ENCODE measurements at regions not wholly inside any gene's neighbourhood (a gene's known extent, or its start where the extent isn't known, plus 50 kb on each side); places are given as distances from the start of the nearest gene placed in this dataset.

DNA sequence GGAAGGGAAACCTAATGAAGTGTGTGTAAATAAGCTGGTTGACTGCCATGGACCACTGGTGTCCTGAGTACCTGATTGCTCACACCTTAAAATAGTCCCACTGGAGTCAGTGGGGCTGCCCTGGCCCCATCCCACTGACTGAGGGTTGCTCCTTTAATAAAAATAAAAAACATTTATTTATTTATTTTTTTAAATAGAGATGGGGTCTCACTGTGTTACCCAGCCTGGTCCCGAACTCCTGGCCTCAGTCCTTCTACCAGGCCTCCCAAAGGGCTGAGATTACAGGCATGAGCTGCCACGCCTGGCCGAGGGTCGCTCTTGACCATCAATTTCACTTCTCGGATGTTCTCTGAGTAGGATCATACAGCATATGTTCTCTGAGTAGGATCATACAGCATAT lies 394.2 kb upstream of the IRX2 start:
- DNase-seq (ENCODE audit: low read depth) = no peak

DNA sequence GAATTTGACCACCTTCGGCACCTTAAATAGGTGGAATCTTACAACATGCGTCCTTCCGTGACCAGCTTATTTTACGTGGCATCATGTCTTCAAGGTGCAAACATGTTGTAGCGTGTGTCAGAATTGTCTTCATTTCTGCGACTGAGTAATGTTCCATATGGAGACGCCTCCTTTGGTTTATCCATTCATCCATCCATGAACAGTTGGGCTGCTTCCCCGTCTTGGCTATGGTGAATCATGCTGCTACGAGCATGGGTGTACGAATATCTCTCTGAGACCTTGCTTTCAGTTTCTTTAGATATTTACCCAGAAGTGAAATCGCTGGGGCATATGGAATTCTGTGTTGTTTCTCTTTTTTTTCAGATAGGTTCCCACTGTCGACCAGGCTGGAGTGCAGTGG lies 391.9 kb upstream of the IRX2 start:
- no peak for DNase-seq (ENCODE audit: low read depth)

DNA sequence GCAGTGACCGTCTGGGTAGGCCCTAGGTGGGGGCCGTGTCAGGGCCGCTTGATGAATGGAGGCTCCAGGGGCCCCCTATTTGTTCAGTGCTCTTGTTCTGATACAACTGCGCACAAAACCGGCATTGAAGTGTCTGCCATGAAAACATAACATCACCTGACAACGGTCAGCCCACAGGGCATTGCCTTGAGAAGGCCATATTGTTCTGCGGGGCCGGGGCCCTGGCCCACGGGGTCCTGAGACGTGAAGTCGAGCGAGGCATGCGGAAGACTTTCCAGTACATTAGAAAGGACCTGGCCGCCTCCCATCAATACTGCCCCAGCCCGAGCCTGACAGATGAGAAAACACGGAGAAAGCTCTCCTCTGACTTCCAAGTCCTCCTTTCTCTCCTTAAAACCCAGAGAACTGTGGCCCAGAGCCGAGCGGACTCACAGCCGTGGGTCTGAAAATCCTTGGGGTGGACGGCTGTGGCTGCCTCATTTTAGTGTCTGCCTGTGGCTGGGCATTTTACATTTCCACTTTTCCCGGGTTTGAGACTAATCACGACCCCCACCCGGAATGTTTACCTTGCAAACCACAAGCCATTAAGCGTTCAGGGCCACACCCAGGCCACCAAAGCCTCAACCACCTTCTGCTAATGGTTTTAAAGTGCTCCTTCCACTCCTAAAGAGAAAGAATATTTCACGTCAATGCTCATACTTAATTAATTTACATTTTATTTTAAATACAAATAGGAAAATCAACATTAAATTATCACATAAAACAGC lies 391.0 kb upstream of the IRX2 start:
- no peak for DNase-seq (ENCODE audit: low read depth)

DNA sequence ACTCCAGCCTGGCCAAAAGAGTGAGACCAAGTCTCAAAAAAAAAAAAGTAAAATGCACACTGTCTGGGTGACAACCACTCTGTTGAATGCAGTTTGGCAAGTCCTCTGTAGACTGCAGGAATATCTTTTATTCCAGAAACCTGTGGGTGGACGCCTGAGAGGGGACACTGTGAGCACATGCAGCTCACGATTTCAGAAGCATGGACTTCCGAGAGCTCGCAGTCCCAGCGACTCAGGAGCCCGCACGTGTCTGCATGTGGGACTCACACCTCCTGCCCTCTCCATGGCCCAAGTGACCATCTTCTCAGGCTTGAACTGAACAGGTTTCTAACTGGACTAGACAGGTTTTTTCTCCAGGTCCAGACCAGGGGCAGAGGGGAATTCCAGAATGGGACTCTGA lies 388.6 kb upstream of the IRX2 start:
- no peak for DNase-seq (ENCODE audit: low read depth)

DNA sequence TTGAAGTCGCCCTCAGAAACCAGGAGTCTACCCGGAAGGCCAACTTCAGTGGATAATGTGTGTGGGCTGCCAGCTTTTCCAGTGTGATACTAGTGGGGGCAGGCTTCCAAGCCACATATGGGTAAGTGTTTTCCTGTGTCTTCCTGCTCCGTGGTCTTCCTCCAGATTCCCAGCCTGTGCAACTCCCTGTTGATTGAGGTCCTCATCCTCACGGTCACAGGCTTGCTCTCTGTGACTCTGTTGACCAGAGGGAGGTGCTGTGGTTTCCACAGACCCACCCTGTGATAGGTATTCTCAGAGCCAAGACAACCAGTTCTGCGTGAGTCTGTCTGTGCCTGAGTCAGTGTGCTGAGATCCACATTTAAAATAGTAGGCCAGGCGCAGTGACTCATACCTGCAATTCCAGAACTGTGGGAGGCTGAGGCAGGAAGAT lies 388.0 kb upstream of the IRX2 start:
- DNase-seq (ENCODE audit: low read depth) = no peak

DNA sequence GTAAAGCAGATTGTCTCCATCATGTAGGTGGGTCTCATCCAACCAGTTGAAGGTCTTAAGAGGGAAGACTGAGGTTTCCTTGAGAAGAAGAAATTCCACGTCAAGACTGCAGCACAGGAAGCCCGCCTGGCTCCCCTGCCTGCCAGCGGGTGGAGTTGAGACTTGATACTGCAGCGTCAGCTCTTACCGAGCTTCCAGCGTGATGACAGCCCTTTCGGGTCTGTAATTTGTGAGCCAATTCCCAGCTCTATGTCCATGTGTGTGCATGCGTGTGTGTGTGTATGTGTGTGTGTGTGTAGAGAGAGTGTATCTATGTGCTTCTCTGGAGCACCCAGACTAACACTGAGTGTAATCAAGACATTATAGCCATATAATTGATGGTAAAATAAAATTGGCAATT lies 379.7 kb upstream of the IRX2 start:
- DNase-seq (ENCODE audit: low read depth) = no peak

DNA sequence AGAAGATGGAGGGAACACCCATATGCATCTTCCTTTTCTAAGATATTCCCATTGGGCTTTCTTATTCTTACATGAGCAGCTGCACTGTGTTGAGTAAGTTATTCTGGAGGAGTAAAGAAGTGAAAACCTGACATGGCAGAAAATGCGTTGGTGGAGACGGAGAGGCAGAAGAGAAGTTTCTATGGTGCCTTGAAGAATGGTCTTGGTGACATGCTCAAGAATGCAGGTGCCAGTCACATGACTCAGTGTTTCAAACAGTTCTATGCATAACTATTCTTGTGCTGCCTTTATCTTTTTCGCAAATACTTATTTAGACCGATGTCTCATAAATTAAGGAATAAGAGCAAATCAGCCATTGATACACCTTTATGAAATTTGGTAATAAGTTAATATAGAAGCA lies 377.8 kb upstream of the IRX2 start:
- DNase-seq (ENCODE audit: low read depth) = no peak

DNA sequence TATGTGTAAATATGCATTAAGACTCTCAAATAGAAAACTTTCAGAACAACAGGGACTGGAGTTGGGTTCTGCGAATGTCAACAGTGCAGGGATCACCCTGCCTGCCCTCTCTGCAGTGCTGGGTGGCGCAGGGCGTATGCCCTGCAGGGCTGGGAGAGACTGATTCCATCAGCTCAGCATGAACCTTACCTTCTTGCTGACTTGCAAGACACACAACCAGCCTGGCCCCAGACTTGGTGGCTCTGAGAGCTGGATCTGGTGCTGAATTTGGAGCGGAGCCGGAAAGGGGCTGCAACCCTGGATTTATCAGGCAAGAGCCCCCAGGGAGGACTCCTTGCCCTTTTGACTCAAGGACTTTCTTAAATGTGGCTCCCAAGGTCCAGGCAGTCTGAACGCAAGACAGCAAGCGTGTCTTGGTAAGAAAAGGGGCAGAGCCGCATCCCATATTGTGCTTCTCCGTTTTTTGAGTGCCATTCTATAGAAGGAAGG lies 376.0 kb upstream of the IRX2 start:
- DNase-seq (ENCODE audit: low read depth) = no peak

DNA sequence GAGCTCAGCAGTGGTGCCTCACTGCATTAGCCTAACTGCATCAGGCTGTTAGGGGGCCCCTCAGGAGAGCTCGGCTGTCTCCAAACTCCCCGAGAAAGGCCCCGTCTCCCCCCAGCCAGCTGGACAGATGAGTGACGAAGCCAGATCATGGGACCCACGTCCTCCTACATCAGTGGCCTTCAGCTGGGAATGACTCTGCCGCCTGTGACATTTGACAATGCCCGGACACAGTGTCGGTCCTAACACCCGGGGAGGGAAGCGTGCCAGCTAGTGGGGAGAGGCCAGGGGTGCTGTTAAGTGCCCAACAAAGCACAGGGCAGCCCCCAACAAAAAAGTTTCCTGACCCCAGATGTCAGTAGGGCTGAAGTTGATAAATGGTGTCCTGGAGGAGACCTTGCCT lies 375.2 kb upstream of the IRX2 start:
- DNase-seq (ENCODE audit: low read depth) = no peak

DNA sequence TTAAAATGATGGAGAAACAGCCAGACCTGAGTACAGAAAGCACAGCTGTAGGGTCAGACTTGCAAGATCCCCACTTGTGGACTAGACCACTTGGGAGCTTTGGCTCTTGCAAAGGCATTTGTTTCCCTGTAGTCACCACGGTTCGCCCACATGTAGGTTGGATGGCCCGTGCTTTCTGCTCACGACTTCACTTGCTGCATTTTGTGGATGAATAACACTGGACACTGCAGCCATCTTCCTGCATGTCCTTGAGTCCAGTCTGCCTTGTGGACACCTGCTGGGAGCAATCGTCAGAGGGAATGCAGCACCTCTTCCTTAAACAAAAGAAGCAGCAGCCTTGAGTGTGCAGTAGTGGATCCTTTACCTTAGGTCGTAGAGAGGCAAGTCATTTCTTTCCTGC lies 372.9 kb upstream of the IRX2 start:
- DNase-seq (ENCODE audit: low read depth) = no peak

DNA sequence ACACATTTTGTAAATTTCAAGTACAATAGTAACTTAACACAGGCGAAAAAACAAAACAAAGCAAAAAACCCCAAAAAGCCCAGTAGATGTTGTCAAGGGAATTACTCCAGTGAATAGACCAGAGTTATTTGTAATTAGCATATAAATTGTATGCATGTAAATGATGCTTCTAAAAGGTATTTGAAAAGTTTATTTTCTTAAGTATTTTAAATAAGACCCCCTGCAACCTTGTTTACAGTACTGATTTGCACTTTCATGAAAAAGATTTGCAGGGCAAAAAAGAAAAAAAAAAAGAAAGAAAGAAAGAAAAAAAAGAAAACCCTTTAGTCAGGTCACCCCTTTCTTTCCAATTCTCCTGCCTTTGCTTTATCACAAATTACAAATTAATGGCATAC lies 372.3 kb upstream of the IRX2 start:
- no peak for DNase-seq (ENCODE audit: low read depth)

DNA sequence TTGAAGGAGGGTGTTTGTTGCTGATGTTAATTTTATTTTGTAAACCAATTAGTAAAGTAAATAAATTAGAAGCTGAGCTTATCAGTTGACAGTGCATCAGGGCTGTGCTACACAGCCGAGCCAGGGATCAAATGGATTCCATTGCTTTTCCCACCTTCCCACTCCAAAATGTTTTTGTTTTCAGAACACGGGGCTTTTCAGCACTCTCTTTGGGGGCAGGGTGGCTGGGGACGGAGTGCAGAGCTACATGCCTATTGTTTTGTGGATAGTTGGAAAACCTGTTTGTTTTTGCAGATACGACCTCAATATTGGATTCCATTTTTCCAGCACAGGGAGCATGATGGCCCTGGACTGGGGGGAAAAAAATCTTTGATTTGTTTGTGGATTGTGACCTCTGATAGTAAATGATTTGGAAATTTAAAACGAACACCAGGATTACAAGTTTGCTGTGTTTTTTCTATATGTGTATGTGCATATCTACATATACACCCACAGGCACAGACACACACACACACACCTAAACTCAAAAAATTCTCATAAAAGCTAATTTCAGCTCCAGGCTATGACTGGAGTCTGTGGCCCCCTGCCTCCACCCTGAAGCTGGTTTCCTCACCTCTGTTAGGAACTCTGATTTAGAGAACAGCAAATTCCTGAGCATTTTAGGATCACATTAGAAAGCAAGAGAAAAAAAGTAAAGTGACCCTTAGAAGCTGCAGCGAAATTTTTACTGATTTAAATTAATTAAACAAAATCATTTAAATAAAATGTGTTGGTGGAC lies 371.7 kb upstream of the IRX2 start:
- DNase-seq (ENCODE audit: low read depth) = no peak

DNA sequence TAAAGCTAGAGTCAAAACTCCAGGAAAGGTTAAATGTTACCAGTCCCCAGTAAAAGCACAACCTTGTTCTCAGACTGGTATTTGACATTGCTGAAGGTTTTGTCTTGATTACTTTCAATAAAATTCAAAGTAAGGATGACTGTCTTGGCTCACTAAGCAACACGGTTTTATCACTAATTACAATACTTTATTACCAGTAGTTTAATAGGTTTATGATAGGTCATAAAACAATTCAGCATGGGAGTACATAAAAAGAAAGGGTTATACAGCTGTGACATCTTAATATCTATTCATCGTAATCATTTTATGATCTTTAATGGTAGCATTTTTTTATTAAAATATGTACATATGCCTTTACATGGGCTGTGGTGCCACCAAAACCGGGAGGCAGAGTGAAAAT lies 370.7 kb upstream of the IRX2 start:
- no peak for DNase-seq (ENCODE audit: low read depth)

DNA sequence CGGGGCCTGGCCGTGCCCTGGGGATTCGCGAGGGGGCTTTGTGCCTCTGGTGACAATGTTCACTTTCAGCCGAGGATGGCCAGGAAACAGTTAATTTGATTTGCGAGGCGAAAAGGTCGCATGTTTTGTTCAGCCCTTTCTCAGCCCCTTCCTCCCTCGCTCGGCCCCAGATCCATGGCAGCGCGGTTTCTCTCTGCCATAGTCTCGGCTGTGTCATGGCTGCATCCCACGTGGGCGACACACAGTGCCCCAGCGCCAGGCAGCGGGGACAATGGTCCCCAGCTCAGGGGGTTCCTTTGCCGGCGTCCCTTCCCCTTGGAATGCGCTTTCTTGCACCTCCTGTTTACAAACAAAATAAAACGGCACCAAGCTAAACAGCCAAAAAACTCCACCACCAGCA lies 370.3 kb upstream of the IRX2 start:
- no peak for DNase-seq (ENCODE audit: low read depth)

DNA sequence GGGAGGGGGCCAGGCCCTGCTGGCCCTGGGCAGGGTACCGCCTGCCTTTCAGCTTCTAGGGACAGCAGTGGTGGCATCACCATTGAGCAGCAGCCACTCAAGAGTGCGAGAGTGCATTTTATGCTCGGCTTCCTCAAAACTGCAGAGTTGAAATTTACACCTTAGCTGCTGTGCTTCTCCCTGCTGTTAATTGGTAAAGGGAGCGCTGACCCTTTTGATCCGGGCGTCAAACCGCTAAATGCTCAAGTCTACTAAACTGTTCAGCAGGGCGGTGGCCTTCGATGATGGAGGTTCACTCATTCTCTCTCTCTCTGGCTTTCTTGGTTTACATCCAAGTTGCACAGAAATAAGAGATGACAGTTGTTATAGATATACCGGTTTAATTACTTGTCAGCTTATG lies 368.6 kb upstream of the IRX2 start:
- DNase-seq (ENCODE audit: low read depth) = no peak

DNA sequence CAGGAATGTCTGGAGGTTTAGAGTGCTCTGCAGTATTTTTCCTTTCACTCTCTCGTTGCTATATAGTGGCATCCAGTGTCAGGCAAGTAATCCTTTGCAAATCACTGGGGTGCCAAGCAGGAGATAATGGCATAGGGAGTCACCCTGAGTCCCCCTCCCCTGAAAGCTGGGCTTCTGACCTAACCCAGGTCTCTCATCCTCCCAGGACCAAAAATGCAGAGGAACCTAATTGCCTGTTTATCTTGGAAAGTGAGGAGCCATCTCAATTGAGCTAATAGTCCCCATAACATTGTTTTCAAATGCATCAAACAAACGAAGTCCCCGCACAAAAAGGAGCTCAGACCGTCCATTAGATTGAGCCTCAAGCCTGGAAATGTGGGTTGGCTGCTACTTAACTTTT lies 368.0 kb upstream of the IRX2 start:
- DNase-seq (ENCODE audit: low read depth) = no peak

DNA sequence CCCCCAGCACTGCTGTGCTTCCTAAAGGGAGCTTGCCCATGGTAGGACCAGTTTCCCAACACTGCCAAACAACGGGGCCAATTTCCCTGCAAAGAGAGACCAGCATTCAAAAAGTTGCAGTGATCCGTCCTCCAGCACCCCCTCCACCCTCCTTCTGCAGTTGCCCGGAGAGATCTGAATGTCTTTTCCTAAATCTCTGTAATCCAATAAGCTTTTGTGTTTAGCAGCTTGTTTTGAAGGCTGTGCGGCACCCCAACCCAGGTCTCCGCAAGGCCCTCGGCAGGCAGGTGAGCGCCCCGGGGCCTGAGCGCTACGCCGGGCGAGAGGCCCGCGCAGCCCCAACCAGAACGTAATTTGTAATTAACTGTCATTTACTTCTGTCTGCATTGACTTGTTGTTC lies 366.9 kb upstream of the IRX2 start:
- DNase-seq (ENCODE audit: low read depth) = no peak

DNA sequence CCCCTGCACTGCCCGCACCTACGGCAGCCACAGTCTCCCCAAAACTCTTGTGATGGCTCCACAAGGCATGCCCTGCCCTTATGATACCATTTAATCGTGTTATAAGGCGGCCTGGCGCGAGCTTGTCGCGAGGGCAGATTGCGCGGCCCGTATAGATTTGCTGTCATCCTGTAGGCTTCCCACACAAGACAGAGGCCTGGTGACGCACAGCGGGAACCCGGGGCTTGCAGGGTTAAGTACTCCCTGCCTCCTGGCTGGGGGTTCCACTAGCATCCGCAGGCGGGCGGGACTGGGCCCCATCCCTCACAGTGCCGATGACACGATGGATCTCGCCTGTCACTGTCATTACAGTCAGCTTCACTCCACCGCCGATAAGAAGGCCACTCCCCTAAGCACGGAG lies 364.9 kb upstream of the IRX2 start:
- DNase-seq (ENCODE audit: low read depth) = no peak

DNA sequence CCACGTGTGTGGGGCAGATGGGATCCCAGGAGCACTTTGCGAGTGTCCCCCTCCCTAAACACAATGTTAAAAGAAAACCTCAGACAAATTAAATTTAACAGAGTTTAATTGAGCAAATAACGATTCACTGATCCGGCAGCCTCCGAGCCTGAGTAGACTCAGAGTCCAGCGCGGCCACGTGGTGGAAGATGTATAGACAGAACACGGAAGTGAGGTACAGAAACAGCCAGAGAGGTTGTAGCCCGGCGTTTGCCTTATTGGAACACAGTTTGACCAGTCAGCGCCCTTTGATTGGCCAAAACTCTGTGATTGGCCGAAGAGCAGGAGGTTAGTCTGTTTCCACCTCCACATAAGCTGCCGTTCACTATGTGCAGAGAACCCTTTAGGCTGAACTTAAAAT lies 363.0 kb upstream of the IRX2 start:
- no peak for DNase-seq (ENCODE audit: low read depth)

DNA sequence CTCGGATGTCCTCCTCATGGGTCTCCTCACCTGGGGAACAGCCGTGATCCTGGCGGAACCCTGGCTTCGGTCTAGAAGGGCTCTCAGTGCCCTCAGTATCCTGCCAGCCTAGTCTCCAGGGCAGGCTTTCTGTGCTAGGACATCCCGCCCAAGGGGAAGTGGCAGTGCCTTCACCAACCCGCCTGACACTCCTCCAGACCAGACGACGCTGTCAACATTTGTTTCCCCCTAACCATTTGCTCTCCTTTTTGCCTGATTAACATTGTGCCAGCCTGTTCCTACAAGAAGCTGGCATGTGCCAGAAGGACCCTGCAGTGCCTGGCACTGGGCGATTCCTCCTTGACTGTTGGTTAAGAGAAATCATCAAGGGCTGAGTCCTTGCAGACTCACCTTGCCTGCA lies 358.9 kb upstream of the IRX2 start:
- no peak for DNase-seq (ENCODE audit: low read depth)

DNA sequence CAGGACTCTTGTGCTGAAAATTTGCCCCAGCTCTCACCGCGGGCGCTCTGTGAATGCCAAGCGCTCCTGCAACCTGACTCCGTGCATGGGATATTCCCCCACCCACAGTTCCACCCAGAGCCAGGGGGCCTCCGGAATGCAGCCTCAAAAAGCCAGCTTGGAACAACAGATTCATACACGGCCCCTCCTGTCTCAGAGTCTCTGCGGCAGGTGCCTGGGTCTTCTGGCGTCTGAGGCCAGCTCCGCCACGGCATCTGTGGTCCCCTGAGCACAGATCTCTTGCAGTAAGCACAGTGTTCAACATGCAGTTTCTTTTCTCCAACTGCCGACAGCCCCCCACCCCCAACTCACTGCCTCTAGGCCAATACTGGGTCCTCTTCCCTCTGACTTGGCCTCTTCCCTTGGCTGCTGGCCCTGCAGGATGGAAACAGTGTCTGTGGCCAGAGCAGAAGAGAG lies 355.7 kb upstream of the IRX2 start:
- DNase-seq (ENCODE audit: low read depth) = no peak

DNA sequence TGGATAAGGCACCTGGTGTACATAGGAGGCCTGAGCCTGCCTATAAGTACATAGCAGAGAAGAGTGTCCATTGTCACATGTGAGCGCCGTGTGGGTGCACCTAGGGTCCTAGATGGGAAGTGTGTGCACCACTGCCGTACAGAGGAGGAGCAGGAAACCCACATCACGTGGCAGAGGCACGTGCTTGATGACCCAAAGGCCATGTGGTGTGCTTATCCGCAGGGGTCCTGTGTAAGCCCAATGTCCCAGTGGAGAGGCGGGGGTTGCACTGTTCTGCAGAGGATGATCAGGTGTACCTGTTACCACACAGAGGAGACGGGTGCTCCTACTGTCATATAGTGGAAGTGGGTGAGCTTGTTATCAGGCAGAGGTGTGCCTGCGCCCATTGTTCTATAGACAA lies 354.1 kb upstream of the IRX2 start:
- DNase-seq (ENCODE audit: low read depth) = no peak

DNA sequence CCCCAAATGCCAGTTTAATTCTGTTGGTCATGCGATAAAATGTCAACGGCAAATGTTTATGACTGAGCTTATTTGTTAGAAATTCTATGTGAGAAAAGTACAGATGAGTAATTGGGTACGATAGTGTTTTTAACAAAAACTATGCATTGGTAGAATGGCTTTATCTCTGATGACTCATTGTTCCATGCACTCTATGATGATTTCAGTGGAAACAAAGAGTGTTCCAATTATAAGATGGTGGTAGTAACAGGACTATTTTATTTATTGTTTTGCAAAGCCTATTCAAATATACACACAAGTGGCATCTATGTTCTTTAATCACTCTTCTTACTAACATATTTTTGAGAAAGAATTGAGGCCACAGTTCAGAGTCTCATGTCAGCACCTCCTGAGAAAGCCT lies 353.7 kb upstream of the IRX2 start:
- no peak for DNase-seq (ENCODE audit: low read depth)
